SJCRH30 (cell line): ENCODE measurements at regions not wholly inside any gene's neighbourhood (a gene's known extent, or its start where the extent isn't known, plus 50 kb on each side); places are given as distances from the start of the nearest gene placed in this dataset.

Experiments
- DNase-seq, 2 experiments: peaks; one replicate each; pipeline ENCODE4 v3.0.0-alpha.2; 2015 to 2020
- H3K27ac ChIP-seq: fragments of 250-450 bp; sonication (Bioruptor Pico); 2 replicates; pipeline ENCODE4 v1.5.1; 2020; ENCODE audit warnings: mild to moderate bottlenecking, moderate library complexity
- H3K27me3 ChIP-seq: fragments of 250-450 bp; sonication (Bioruptor Pico); 2 replicates; pipeline ENCODE4 v1.5.1; 2020; ENCODE audit warnings: mild to moderate bottlenecking, moderate library complexity
- H3K36me3 ChIP-seq: fragments of 250-450 bp; sonication (Bioruptor Pico); 2 replicates; pipeline ENCODE4 v1.5.1; 2020; ENCODE audit warnings: mild to moderate bottlenecking, moderate library complexity
- H3K4me1 ChIP-seq: fragments of 250-450 bp; sonication (Bioruptor Pico); 2 replicates; pipeline ENCODE4 v1.5.1; 2020; ENCODE audit warnings: mild to moderate bottlenecking, moderate library complexity
- H3K4me3 ChIP-seq: fragments of 250-450 bp; sonication (Bioruptor Pico); 2 replicates; pipeline ENCODE4 v1.5.1; 2020; ENCODE audit warnings: mild to moderate bottlenecking, moderate library complexity
- H3K9me3 ChIP-seq: fragments of 250-450 bp; sonication (Bioruptor Pico); replicated peaks from 2 replicates; pipeline ENCODE4 v1.5.1; 2020; ENCODE audit warnings: mild to moderate bottlenecking, moderate library complexity

DNA sequence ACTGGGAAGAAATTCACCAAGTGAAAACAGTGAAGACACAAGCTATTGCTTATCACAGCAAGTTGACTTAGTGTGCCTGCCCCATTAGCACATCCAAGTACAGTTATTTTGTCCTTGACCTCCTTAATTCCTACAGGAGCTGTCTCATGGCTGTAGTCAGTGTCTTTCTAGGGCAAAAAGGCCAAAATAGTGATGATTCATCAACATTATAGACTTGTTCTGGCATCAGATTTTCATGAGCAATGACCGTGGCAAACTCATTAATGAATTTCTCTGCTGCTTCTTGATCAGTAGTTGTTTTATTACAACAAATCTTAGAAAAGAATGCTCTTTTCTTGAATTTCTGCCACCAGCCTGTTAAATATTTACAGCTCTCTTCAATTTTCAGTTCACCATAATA, 1169.3 kb upstream of the DDX18 start:
- no peak for DNase-seq
- Histone ChIP-seq H3K4me3 (no peak overlapping the region), H3K4me1 (no peaks in the 10 kb centered on the region), H3K36me3 (no peaks in the 10 kb centered on the region), H3K27me3 (no peaks in the 10 kb centered on the region), H3K9me3 (no peaks in the 10 kb centered on the region), H3K27ac (no peak overlapping the region)

DNA sequence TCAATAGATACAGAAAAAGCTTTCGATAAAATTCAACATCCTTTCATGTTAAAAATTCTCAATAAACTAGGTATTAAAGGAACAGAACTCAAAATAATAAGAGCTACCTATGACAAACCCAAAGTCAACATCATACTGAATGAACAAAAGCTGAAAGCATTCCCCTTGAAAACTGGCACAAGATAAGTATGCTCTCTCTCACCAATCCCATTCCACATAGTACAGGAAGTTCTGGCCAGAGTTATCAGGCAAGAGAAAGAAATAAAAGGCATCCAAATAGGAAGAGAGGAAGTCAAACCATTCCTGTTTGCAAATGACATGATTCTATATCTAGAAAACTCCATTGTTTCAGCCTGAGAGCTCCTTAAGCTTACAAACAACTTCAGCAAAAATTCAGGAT, 1145.8 kb upstream of the DDX18 start:
- Histone ChIP-seq H3K27ac (no peak overlapping the region), H3K36me3 (no peaks in the 10 kb centered on the region), H3K4me3 (no peak overlapping the region), H3K9me3 (no peaks in the 10 kb centered on the region), H3K27me3 (no peaks in the 10 kb centered on the region), H3K4me1 (no peaks in the 10 kb centered on the region)
- DNase-seq = no peak

DNA sequence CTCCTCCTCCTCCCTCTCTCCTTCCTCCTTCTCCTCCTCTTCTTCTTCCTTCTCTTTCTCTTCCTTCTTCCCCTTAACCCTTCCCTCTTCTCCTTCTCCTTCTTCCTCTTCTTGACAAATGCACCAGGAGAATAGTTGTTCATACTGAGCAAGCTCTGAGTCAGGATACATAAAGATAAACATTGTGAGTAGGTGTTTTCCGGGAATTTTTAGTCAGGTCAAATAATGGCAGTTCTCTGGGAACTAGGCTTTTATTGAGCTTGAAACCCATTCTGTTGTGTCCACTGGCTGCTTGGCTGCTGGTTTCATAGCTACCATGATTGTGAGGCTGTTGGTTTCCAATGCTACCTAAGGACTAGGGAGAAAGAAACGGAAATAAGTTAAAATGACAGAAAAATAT, 1144.7 kb upstream of the DDX18 start:
- Histone ChIP-seq H3K4me1 (no peaks in the 10 kb centered on the region), H3K27ac (no peak overlapping the region), H3K27me3 (no peaks in the 10 kb centered on the region), H3K4me3 (no peak overlapping the region), H3K9me3 (no peaks in the 10 kb centered on the region), H3K36me3 (no peaks in the 10 kb centered on the region)
- no peak for DNase-seq

DNA sequence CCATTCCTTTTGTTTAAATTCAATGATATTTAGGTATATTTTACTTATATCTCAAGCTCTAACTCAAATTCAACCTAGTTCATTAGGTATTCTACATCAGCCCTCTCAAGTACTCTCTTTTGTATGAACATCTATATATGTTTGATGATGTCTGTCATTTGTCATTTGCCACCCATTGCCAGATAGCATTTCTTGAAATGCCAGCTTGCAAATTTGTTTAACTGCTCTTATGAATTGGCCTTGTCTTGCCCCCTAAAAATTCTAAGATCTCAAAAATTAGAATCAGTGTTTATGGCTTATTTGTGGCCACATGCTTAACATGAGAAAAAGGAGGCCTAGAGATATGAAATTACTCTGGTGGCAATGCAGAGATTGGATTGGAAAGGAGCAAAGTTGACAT, 1140.3 kb upstream of the DDX18 start:
- no peak overlapping the region for H3K27ac ChIP-seq
- DNase-seq = no peak

DNA sequence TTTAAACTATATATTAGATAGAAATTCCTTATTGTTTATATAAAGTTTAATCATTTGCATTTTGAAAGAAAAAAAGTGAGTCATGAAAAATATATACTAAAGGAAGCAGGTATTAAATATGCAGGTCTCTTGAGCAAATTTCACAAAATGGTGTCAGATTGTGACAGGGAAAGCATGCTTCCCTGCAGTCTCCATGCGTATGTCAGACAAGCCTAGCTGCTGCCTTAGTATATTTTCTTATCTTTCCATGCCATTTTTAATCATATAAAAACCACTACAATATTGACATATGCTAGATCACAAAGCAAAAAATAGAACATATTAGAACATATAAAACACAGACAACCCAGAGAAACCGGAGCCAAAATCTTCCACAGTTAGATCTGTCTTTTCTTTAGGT, 1137.7 kb upstream of the DDX18 start:
- Histone ChIP-seq H3K27ac (no peak overlapping the region), H3K36me3 (no peaks in the 10 kb centered on the region), H3K4me3 (no peak overlapping the region), H3K27me3 (no peaks in the 10 kb centered on the region), H3K4me1 (no peaks in the 10 kb centered on the region), H3K9me3 (no peaks in the 10 kb centered on the region)
- DNase-seq = no peak

More for the DNA sequence above, 1140.3 kb upstream of the DDX18 start:
- Histone ChIP-seq H3K4me1 (no peaks in the 10 kb centered on the region), H3K36me3 (no peaks in the 10 kb centered on the region), H3K27me3 (no peaks in the 10 kb centered on the region), H3K9me3 (no peaks in the 10 kb centered on the region), H3K4me3 (no peak overlapping the region)

DNA sequence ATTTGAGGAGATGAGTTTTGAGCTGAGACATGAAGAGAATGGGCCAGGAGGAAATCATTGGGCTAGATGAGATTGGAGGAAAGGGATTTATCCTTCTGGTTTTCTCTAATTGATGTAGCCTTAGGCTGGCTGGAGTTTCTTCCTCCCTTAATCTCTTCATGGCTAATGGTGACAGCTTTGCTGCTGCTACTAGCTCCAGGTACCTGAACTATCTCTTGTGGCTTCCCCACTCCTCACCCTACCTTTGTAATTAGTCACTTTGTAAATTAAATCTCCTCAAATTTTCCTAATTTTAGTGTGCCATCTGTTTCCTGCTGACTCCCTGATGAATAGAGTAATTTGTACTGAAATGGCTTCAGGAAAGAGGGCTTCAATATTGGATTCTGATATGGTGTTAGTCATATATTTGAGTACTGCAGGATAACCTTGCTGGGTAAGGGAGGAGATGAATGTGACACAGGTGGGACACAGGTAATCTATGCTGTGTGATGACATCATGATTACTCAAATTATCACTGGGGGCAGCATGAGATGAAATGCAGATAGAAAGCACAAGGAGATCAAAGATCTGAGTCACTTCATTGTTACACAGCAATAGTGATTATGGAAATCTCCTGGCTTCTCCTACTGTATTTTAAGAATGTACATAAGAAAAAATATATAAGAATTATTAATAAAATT, 1134.1 kb upstream of the DDX18 start:
- Histone ChIP-seq H3K27ac (no peak overlapping the region), H3K4me1 (no peaks in the 10 kb centered on the region), H3K4me3 (no peak overlapping the region), H3K36me3 (no peaks in the 10 kb centered on the region), H3K9me3 (no peaks in the 10 kb centered on the region), H3K27me3 (no peaks in the 10 kb centered on the region)
- no peak for DNase-seq

DNA sequence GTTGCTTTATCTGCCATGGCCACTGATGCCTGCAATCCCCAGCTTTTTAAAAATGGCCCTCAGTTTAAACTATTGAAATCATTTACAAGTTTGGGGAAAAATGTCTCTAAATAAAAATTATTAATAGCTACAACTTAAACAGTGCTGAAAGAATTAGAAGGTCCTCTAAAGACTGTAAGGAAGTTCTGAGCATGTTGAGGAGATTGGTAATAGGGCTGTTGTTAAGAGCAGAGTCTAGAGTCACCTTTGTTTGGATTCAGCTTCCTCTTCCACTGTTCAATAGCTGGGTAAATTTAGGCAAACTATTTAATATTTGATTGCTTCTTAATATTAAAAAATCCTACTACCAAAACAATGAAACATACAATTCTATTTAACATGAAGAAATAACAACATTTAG, 1127.1 kb upstream of the DDX18 start:
- no peaks in the 10 kb centered on the region for H3K9me3 ChIP-seq
- H3K4me3 ChIP-seq = no peak overlapping the region
- H3K27ac ChIP-seq = no peak overlapping the region
- DNase-seq = no peak
- no peaks in the 10 kb centered on the region for H3K27me3 ChIP-seq
- no peaks in the 10 kb centered on the region for H3K4me1 ChIP-seq
- no peaks in the 10 kb centered on the region for H3K36me3 ChIP-seq

DNA sequence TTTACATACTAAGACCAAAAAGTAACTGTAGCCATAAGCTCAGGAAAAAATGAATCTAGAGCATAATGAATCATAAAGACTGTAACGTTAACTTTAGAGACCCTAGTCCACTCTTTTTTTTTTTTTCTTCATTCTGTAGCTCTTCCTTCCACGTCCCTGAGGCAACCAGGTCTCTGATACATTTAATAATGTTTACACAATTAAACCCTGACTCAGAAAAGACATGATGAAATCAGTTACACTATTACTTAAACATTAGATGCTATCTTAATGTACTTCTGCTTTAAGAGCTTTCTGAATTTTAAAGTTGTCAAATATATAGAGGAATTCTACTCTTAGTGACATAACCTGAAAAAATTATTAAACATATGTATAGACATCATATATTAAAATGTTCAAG, 1121.5 kb upstream of the DDX18 start:
- Histone ChIP-seq H3K27ac (no peak overlapping the region), H3K36me3 (no peaks in the 10 kb centered on the region), H3K9me3 (no peaks in the 10 kb centered on the region), H3K4me3 (no peak overlapping the region), H3K4me1 (no peaks in the 10 kb centered on the region), H3K27me3 (no peaks in the 10 kb centered on the region)
- DNase-seq = no peak

DNA sequence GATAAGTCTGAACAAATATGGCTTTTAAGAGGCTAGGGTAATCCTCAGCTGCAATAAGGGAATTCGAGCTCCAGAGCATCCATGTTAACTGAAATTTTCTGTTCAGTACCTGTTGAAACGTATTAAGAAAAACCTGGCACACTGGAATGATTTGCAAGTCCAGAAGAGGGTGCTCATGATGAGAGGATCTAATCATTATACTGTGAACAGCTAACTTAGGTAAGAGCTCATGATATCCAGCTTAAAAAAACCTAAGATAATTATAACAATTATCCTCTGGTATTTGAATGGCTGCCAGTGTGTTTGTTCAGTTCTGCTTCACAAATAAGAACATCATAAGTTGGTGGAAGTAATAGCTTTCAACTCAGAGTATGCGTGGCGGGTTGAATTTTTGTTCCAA, 1118.3 kb upstream of the DDX18 start:
- H3K27ac ChIP-seq = no peak overlapping the region
- no peak for DNase-seq
- H3K36me3 ChIP-seq = no peaks in the 10 kb centered on the region
- H3K4me3 ChIP-seq = no peak overlapping the region
- H3K9me3 ChIP-seq = no peaks in the 10 kb centered on the region
- no peaks in the 10 kb centered on the region for H3K4me1 ChIP-seq
- H3K27me3 ChIP-seq = no peaks in the 10 kb centered on the region

DNA sequence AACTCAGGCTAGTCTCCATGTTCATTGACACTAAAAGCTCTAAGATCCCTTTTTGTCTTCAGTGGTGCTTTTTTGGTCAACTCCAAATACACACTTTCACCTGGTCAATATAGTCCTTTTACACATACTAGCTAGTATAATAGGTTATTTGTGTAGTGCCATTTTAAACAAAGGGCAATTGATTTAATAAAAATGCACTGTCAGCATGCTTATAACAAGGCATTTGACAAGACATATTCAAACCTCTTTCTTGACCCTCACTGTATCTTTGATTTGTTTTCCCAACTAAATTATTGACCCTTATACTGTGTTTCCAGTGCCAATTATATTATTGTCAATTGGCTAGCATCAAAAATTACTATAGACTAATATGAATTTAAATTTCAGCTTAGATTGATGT, 1117.6 kb upstream of the DDX18 start:
- Histone ChIP-seq H3K27me3 (no peaks in the 10 kb centered on the region), H3K4me1 (no peaks in the 10 kb centered on the region), H3K9me3 (no peaks in the 10 kb centered on the region), H3K27ac (no peak overlapping the region), H3K4me3 (no peak overlapping the region), H3K36me3 (no peaks in the 10 kb centered on the region)
- DNase-seq = no peak

DNA sequence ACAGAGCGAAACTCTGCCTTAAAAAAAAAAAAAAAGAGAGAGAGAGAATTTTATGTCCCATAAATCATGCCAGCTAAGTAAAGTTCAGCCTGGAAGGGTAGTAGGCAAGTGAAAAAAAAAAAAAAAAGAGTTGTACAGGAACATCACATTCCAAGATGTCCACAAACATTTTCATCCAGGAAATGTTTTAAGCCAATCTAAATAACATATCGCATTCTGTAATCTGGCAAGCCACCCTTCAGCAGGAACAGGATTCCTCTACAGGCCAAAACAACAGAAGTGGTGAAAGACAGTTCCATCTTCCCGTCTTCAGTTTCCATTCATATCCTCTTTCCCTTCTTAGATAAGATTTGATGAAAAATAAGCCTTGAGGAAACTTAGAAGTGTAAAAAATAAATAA, 1108.1 kb upstream of the DDX18 start:
- H3K4me3 ChIP-seq = no peak overlapping the region
- no peaks in the 10 kb centered on the region for H3K27me3 ChIP-seq
- no peak for DNase-seq
- no peaks in the 10 kb centered on the region for H3K36me3 ChIP-seq
- no peaks in the 10 kb centered on the region for H3K9me3 ChIP-seq
- no peaks in the 10 kb centered on the region for H3K4me1 ChIP-seq
- H3K27ac ChIP-seq = no peak overlapping the region

DNA sequence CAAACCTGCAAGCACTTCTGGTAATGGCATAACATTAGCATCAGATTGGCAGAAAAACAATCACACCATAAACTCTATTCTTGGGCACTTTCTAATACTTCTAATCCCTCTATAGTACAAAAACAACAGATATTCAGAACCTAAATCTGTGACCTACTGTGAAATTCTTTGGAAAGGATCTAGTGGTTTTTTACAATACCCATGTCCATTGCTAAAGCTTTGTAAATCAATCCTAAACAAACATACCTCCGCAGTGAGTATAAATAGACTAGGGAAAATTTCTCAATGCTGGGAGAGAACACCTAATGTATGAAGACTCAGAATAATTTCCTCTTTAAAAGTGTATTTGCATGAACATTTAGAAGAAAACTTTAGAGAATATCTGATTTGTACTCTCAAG, 1098.5 kb upstream of the DDX18 start:
- Histone ChIP-seq H3K27ac (no peak overlapping the region), H3K36me3 (no peaks in the 10 kb centered on the region), H3K9me3 (no peaks in the 10 kb centered on the region), H3K4me3 (no peak overlapping the region), H3K4me1 (peaks cover 21% of the 10 kb centered on the region), H3K27me3 (no peaks in the 10 kb centered on the region)
- DNase-seq = peak in 1 of 2 experiments; percentile 6

DNA sequence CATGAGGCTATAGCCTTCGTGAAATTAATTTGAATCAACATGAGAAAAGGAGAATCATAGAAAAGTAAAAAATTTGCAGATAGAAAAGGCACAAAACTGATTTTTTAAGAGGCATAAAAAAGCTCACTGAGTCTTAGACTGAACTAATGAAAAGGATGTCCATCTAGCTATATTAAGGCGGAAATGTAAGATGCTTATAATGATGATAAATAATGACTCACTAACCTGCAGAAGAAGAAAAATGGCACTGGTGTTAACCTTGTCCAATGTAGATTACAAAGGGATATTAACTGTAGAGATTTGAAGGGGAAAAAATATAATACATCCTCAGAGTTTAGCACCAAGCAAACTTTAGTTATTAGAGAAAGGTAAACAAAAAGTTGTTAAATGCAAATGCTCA, 1098.0 kb upstream of the DDX18 start:
- Histone ChIP-seq H3K36me3 (no peaks in the 10 kb centered on the region), H3K27me3 (no peaks in the 10 kb centered on the region), H3K27ac (no peak overlapping the region), H3K4me1 (peaks cover 21% of the 10 kb centered on the region), H3K9me3 (no peaks in the 10 kb centered on the region), H3K4me3 (no peak overlapping the region)
- DNase-seq = no peak

DNA sequence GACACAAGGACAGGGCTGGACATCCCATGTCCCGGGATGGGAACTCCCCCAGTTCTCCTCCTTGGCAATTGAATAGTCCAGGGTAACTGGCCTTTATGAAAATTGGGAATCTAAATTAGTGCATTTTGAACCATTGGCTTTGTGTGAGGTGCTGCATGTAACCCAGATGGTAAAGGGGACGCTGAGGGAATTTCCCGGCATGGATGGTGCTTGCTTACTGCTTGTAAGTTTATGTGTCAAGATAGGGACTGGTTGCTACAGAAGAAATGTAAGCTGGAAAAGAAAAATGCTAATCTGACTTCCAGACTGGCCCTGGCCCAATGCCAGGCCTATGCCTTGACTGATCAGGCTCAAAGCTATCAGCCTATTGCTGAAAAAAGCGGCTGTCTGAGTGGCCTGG, 1096.7 kb upstream of the DDX18 start:
- H3K4me3 ChIP-seq = no peak overlapping the region
- H3K4me1 ChIP-seq = peaks cover 21% of the 10 kb centered on the region
- no peaks in the 10 kb centered on the region for H3K27me3 ChIP-seq
- H3K36me3 ChIP-seq = no peaks in the 10 kb centered on the region
- no peaks in the 10 kb centered on the region for H3K9me3 ChIP-seq
- H3K27ac ChIP-seq = no peak overlapping the region
- no peak for DNase-seq

DNA sequence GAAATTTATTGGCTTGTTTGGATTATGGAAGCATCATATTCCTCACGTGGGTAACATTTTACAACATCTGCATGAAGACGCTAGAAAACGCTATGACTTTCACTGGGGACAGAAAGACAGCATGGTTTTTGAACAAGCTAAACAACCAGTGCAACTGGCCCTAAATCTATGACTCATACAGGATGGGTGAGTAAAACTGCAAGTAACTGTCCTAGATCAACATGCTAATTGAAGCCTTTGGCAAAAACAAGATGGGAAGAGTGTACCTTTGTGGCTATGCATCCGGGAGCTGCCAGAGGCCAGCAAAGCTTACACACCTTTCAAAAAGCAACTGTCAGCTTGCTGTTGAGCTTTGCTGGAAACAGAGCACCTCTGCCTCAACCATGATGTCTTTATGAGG, 1096.0 kb upstream of the DDX18 start:
- Histone ChIP-seq H3K27ac (no peak overlapping the region), H3K4me3 (no peak overlapping the region), H3K27me3 (no peaks in the 10 kb centered on the region), H3K9me3 (no peaks in the 10 kb centered on the region), H3K36me3 (no peaks in the 10 kb centered on the region), H3K4me1 (peaks cover 21% of the 10 kb centered on the region)
- no peak for DNase-seq

DNA sequence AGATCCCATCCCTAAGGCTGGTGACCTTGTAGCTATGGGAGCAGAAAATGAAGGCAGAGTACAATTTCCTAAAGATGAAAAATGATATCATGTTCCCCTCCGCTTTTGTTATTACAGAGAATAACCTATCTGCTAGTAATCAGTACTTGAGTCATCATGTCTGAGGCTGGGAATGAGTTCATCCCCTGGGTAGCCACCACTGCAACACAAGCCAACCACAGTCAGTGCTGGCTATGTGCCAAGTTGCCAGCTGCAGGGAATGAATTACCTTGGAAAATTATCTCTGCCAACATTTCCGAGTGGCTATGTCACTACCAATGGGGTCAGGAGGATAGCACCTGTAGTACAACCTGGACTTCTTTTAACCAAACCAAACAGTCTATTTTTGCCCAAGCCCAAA, 1094.7 kb upstream of the DDX18 start:
- DNase-seq = peak; percentile 70 to 77
- no peaks in the 10 kb centered on the region for H3K36me3 ChIP-seq
- peaks cover 21% of the 10 kb centered on the region for H3K4me1 ChIP-seq
- H3K9me3 ChIP-seq = no peaks in the 10 kb centered on the region
- no peak overlapping the region for H3K4me3 ChIP-seq
- H3K27me3 ChIP-seq = no peaks in the 10 kb centered on the region
- H3K27ac ChIP-seq = no peak overlapping the region
